IPS DF 19.7 (cell line): ENCODE measurements at regions not wholly inside any gene's neighbourhood (a gene's known extent, or its start where the extent isn't known, plus 50 kb on each side); places are given as distances from the start of the nearest gene placed in this dataset.

Source experiments
- DNase-seq: peaks from one replicate; pipeline ENCODE4 v3.0.0-alpha.2; 2013; ENCODE audit warnings: low read depth, low spot score

GRCh38 chr5:175388531-175388930, 55.5 kb downstream of the DRD1 start:
- DNase-seq: no peak

- no peak for DNase-seq
These were observed 56.8 kb downstream of the DRD1 start for GRCh38 chr5:175387144-175387543.

GRCh38 chr5:175386526-175386925, 57.5 kb downstream of the DRD1 start:
- DNase-seq: no peak

GRCh38 chr5:175385691-175386362, 58.2 kb downstream of the DRD1 start:
- DNase-seq: no peak

GRCh38 chr5:175384724-175385552, 59.0 kb downstream of the DRD1 start:
- no peak for DNase-seq

GRCh38 chr5:175383350-175383749, 60.6 kb downstream of the DRD1 start:
- DNase-seq: no peak

GRCh38 chr5:175382171-175382570, 61.8 kb downstream of the DRD1 start:
- no peak for DNase-seq

- DNase-seq: no peak
These were observed 62.9 kb downstream of the DRD1 start for GRCh38 chr5:175381130-175381529.

- DNase-seq: no peak
These were observed 63.3 kb downstream of the DRD1 start for GRCh38 chr5:175380701-175381100.

- DNase-seq: no peak
These were observed 64.1 kb downstream of the DRD1 start for GRCh38 chr5:175379867-175380266.

GRCh38 chr5:175378444-175379028, 65.4 kb downstream of the DRD1 start:
- DNase-seq: no peak

GRCh38 chr5:175377816-175378215, 66.2 kb downstream of the DRD1 start:
- DNase-seq: no peak

- no peak for DNase-seq
These were observed 69.7 kb downstream of the DRD1 start for GRCh38 chr5:175374166-175374875.

GRCh38 chr5:175365866-175366265, 78.1 kb downstream of the DRD1 start:
- DNase-seq: no peak

- DNase-seq: no peak
These were observed 80.7 kb downstream of the DRD1 start for GRCh38 chr5:175363300-175363699.

GRCh38 chr5:175357995-175358394, 86.0 kb downstream of the DRD1 start:
- DNase-seq: no peak

- no peak for DNase-seq
These were observed 87.6 kb downstream of the DRD1 start for GRCh38 chr5:175356428-175356827.

GRCh38 chr5:175354964-175355363, 89.0 kb downstream of the DRD1 start:
- DNase-seq: no peak

GRCh38 chr5:175353926-175354325, 90.1 kb downstream of the DRD1 start:
- DNase-seq: no peak

- no peak for DNase-seq
These were observed 91.9 kb downstream of the DRD1 start for GRCh38 chr5:175351897-175352590.

GRCh38 chr5:175351126-175351525, 92.9 kb downstream of the DRD1 start:
- DNase-seq: no peak

GRCh38 chr5:175347931-175348330, 96.1 kb downstream of the DRD1 start:
- DNase-seq: no peak
